GM18505 (cell line): ENCODE measurements at regions not wholly inside any gene's neighbourhood (a gene's known extent, or its start where the extent isn't known, plus 50 kb on each side); places are given as distances from the start of the nearest gene placed in this dataset.

Experiments used
- ATAC-seq: cut with Tn5 transposase; IDR thresholded peaks from one replicate; pipeline ENCODE4 v1.9.1; 2021; ENCODE audit not compliant: unreplicated experiment
- POLR2A ChIP-seq: IDR thresholded peaks from 4 replicates; pipeline ENCODE4 v1.6.1; 2011; ENCODE audit warnings: borderline replicate concordance; ENCODE audit not compliant: insufficient read depth, insufficient read length; ENCODE audit errors: extremely low read depth

GRCh38 chr17:77540531-77540930 is 399.8 kb downstream of the SEC14L1 start:
- no peak for TF ChIP-seq POLR2A
- ATAC-seq = no peak

- no peak for TF ChIP-seq POLR2A
- no peak for ATAC-seq
Measured at GRCh38 chr17:77540975-77541374, 400.2 kb downstream of the SEC14L1 start.

DNA sequence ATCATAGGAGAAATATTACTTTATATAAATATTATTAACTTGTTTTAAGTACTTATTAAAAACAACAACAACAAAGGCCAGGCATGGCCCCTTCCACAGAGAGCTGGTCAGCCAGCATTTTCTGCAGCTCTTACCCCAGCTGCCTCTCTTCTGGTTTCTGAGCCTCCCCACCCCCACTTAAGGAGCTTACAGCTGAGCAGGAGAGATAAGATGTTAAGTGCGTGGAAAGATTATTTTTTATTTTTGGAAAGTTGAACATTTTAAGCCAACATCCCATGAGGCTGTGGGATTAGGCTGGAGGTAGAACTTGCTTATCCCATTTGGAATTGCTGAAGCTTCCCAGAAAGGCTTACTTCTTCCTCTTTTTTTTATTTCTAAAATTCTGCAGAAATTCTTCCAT is 401.2 kb downstream of the SEC14L1 start:
- ATAC-seq = no peak

GRCh38 chr17:77542551-77543490 is 402.1 kb downstream of the SEC14L1 start:
- ATAC-seq = no peak
- no peak for TF ChIP-seq POLR2A

More for the DNA sequence above, 401.2 kb downstream of the SEC14L1 start:
- TF ChIP-seq POLR2A = no peak

DNA sequence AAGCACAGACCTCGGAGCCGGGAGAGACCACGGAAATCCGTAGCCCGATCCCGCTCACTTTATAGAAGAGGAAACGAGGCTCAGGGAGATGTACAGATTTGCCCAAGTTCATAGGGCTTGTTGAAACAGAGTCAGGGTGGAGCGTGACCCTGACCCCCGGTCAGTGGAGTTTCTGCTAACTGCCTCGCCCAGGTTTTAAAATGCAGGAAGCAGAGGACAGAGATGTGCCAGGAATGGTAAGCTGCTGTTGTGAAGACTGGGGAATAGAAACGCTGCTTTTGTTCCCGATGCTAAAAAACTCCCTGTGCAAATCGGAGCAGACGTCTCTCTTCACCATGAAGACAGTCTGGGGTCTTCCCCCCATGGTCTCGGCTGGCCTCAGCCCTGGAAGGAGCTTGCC is 403.0 kb downstream of the SEC14L1 start:
- TF ChIP-seq POLR2A = no peak
- ATAC-seq = no peak

DNA sequence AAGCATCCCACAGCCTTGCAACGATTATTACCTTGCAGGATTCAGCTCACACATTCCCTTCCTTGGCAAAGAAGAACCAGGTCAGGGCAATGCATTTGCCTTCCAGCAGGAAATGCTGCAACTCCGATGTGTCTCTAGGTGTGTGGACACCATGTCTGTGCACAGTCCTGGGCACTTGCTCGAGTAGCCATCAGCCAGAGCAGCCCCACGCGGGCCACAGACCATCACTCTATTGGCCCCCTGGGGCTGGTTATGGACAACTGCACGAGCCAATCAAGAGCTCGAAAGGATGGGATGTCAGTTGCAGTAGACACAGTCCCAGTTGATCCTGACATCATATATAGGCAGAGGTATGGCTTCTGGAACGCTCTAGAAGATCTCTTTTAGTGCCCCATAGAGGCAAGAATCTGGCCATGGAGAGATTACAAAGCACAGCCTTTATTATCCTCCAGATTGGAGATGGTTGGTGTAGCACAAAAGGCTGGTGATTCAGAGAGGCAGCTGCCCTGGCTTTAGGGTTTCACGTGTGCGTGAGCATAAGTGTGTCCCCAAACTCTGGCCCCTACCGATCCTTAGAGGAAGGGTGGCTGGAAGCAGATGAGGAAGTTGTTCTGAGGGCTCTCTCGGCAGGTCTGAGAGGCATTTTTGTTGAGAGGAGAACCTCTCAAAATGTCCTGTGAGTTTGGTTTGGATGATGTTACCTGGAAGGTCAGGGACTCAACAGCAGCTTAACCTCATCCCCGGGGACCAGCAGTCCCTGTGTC is 403.8 kb downstream of the SEC14L1 start:
- TF ChIP-seq POLR2A = no peak
- no peak for ATAC-seq

GRCh38 chr17:77546772-77547241 is 406.0 kb downstream of the SEC14L1 start:
- TF ChIP-seq POLR2A = no peak
- ATAC-seq = no peak

DNA sequence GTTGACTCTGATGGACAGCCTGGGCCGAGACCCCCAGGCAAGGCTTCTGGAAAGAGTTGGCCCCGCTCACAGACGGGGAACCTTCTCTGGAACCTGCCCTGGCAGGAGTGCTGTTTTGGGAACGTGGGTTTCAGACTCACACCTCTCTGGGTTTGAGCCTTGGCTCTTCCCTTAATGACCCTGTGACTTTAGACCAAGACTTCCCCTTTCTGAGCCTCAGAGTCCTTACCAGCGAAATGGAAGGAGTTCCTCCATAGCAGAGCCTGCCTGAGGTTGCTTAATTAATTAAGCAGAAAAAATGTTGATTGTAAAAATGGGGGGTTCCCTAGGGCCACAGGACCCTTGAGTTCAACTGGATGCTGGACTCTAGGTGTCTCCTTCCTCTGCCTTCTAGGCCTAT is 408.2 kb downstream of the SEC14L1 start:
- ATAC-seq = no peak
- no peak for TF ChIP-seq POLR2A

- TF ChIP-seq POLR2A = no peak
- no peak for ATAC-seq
Measured at GRCh38 chr17:77549726-77550366, 408.7 kb upstream of the TNRC6C start.

DNA sequence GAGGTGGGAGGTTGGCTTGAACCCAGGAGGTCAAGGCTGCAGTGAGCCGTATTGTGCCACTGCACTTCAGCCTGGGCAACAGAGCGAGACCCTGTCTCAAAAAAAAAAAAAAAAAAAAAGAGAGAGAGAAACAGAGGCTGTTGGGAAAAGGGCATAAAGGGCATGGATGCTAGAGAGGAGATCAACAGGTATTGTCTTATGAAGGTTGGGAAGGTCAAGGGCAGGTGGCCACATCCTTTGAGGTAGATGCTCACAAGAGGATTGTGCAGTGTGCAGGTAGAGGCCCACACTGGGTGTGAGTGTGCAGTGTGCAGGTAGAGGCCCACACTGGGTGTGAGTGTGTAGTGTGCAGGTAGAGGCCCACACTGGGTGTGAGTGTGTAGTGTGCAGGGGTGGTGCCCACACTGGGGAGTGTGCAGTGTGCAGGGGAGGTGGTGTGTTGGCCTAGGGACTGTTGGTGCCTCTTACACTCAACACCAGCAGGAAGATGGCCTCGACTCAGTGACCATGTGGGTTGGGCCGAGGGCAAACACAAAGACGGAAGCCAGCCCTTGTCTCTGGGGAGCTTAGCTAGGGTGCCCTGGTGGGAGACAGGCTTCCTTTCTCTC is 404.9 kb upstream of the TNRC6C start:
- no peak for TF ChIP-seq POLR2A
- no peak for ATAC-seq

DNA sequence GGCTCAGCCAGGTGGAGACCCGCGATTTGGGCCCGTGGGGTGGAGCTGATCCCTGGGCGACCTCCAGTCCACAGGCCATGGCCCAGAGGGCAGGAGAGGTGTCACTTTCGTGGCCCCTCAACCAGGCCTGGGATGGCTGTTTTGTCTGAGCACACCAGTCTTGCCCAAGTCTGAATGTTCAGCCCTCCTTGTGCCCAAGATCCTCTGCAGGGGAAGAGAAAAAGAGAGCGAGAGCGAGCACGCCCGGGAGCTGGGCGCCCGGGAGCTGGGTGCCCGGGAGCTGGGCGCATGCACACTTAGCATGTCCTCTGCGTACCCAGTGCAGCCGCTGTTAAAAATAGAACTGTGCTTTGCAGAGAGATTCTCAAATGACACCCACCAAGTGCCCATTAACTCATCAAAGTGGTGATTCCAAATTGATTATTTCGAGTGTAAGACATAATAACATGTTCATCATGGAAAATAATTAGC is 403.3 kb upstream of the TNRC6C start:
- no peak for TF ChIP-seq POLR2A
- no peak for ATAC-seq

GRCh38 chr17:77555741-77556291 is 402.7 kb upstream of the TNRC6C start:
- no peak for ATAC-seq
- TF ChIP-seq POLR2A = no peak

- no peak for TF ChIP-seq POLR2A
- no peak for ATAC-seq
Measured at GRCh38 chr17:77556383-77557061, 402.0 kb upstream of the TNRC6C start.
